Adipocyte (in vitro differentiated cells): ENCODE measurements at regions not wholly inside any gene's neighbourhood (a gene's known extent, or its start where the extent isn't known, plus 50 kb on each side); places are given as distances from the start of the nearest gene placed in this dataset.

Experiments
- DNase-seq: peaks from one replicate; pipeline ENCODE4 v3.0.0-alpha.2; 2015; ENCODE audit warnings: low read depth
- H3K27me3 ChIP-seq: replicated peaks from 2 replicates; pipeline ENCODE4 v1.7.0; 2013; ENCODE audit warnings: mild to moderate bottlenecking, low read length, moderate library complexity; ENCODE audit not compliant: control insufficient read depth, insufficient read depth
- H3K36me3 ChIP-seq: 2 replicates; pipeline ENCODE4 v1.7.0; 2013; ENCODE audit warnings: low read length, mild to moderate bottlenecking, moderate library complexity; ENCODE audit not compliant: control insufficient read depth, insufficient read depth, severe bottlenecking
- H3K4me1 ChIP-seq: 2 replicates; pipeline ENCODE4 v1.7.0; 2013; ENCODE audit warnings: mild to moderate bottlenecking, low read length, moderate library complexity; ENCODE audit not compliant: control insufficient read depth, insufficient read depth
- H3K4me3 ChIP-seq: 2 replicates; pipeline ENCODE4 v1.7.0; 2013; ENCODE audit warnings: mild to moderate bottlenecking, low read length, moderate library complexity
- H3K9ac ChIP-seq: 2 replicates; pipeline ENCODE4 v1.7.0; 2013; ENCODE audit warnings: mild to moderate bottlenecking, low read length, moderate library complexity
- H3K9me3 ChIP-seq: 2 replicates; pipeline ENCODE4 v1.7.0; 2013; ENCODE audit warnings: mild to moderate bottlenecking, low read length, moderate library complexity; ENCODE audit not compliant: control insufficient read depth

- no peak for DNase-seq
- Histone ChIP-seq H3K36me3 (no peaks in the 10 kb centered on the region), H3K4me3 (no peak overlapping the region), H3K4me1 (no peaks in the 10 kb centered on the region), H3K9ac (no peak overlapping the region), H3K9me3 (no peaks in the 10 kb centered on the region), H3K27me3 (peaks cover 4% of the 10 kb centered on the region)
Measured at GRCh38 chr17:70230850-70231640, 61.7 kb downstream of the KCNJ2 start.

- DNase-seq: no peak
- no peaks in the 10 kb centered on the region for H3K9me3 ChIP-seq
- no peak overlapping the region for H3K9ac ChIP-seq
- peaks cover 4% of the 10 kb centered on the region for H3K27me3 ChIP-seq
- H3K4me3 ChIP-seq: no peak overlapping the region
- no peaks in the 10 kb centered on the region for H3K36me3 ChIP-seq
- no peaks in the 10 kb centered on the region for H3K4me1 ChIP-seq
Measured at GRCh38 chr17:70232466-70232865, 63.1 kb downstream of the KCNJ2 start.

- Histone ChIP-seq H3K4me1 (no peaks in the 10 kb centered on the region), H3K9me3 (no peaks in the 10 kb centered on the region), H3K9ac (no peak overlapping the region), H3K4me3 (no peak overlapping the region), H3K27me3 (no peaks in the 10 kb centered on the region), H3K36me3 (no peaks in the 10 kb centered on the region)
- no peak for DNase-seq
Measured at GRCh38 chr17:70235252-70235651, 65.9 kb downstream of the KCNJ2 start.

- H3K4me3 ChIP-seq: no peak overlapping the region
- H3K9ac ChIP-seq: no peak overlapping the region
- no peak for DNase-seq
- H3K9me3 ChIP-seq: no peaks in the 10 kb centered on the region
- H3K4me1 ChIP-seq: peaks cover 7% of the 10 kb centered on the region
- no peaks in the 10 kb centered on the region for H3K36me3 ChIP-seq
- H3K27me3 ChIP-seq: no peaks in the 10 kb centered on the region
Measured at GRCh38 chr17:70238228-70238627, 68.9 kb downstream of the KCNJ2 start.

GRCh38 chr17:70238646-70239045 lies 69.3 kb downstream of the KCNJ2 start:
- Histone ChIP-seq H3K27me3 (no peaks in the 10 kb centered on the region), H3K9me3 (no peaks in the 10 kb centered on the region), H3K9ac (no peak overlapping the region), H3K36me3 (no peaks in the 10 kb centered on the region), H3K4me3 (no peak overlapping the region), H3K4me1 (peaks cover 8% of the 10 kb centered on the region)
- DNase-seq: no peak

- H3K4me3 ChIP-seq: no peak overlapping the region
- H3K36me3 ChIP-seq: no peaks in the 10 kb centered on the region
- no peak for DNase-seq
- H3K9me3 ChIP-seq: no peaks in the 10 kb centered on the region
- no peak overlapping the region for H3K9ac ChIP-seq
- H3K27me3 ChIP-seq: peaks cover 3% of the 10 kb centered on the region
- H3K4me1 ChIP-seq: peaks cover 8% of the 10 kb centered on the region
Measured at GRCh38 chr17:70239391-70239826, 70.1 kb downstream of the KCNJ2 start.

- H3K4me1 ChIP-seq: peaks cover 8% of the 10 kb centered on the region
- no peak for DNase-seq
- no peak overlapping the region for H3K4me3 ChIP-seq
- peaks cover 5% of the 10 kb centered on the region for H3K27me3 ChIP-seq
- H3K36me3 ChIP-seq: no peaks in the 10 kb centered on the region
- no peak overlapping the region for H3K9ac ChIP-seq
- no peaks in the 10 kb centered on the region for H3K9me3 ChIP-seq
Measured at GRCh38 chr17:70241071-70241470, 71.7 kb downstream of the KCNJ2 start.

GRCh38 chr17:70242781-70243437 lies 73.6 kb downstream of the KCNJ2 start:
- no peak overlapping the region for H3K9ac ChIP-seq
- DNase-seq: no peak
- H3K27me3 ChIP-seq: peaks cover 5% of the 10 kb centered on the region
- no peaks in the 10 kb centered on the region for H3K36me3 ChIP-seq
- peaks cover 4% of the 10 kb centered on the region for H3K9me3 ChIP-seq
- no peak overlapping the region for H3K4me3 ChIP-seq
- H3K4me1 ChIP-seq: peaks cover 8% of the 10 kb centered on the region

GRCh38 chr17:70251706-70252105 lies 82.4 kb downstream of the KCNJ2 start:
- H3K4me3 ChIP-seq: no peak overlapping the region
- H3K9me3 ChIP-seq: peaks cover 11% of the 10 kb centered on the region
- H3K4me1 ChIP-seq: peaks cover 7% of the 10 kb centered on the region
- no peak for DNase-seq
- no peaks in the 10 kb centered on the region for H3K27me3 ChIP-seq
- H3K36me3 ChIP-seq: no peaks in the 10 kb centered on the region
- H3K9ac ChIP-seq: no peak overlapping the region

GRCh38 chr17:70254735-70255460 lies 85.6 kb downstream of the KCNJ2 start:
- no peaks in the 10 kb centered on the region for H3K36me3 ChIP-seq
- H3K9ac ChIP-seq: no peak overlapping the region
- no peak overlapping the region for H3K4me3 ChIP-seq
- no peak for DNase-seq
- no peaks in the 10 kb centered on the region for H3K27me3 ChIP-seq
- H3K9me3 ChIP-seq: no peaks in the 10 kb centered on the region
- peaks cover 7% of the 10 kb centered on the region for H3K4me1 ChIP-seq

- no peak for DNase-seq
- H3K27me3 ChIP-seq: no peaks in the 10 kb centered on the region
- no peak overlapping the region for H3K9ac ChIP-seq
- no peaks in the 10 kb centered on the region for H3K36me3 ChIP-seq
- H3K4me1 ChIP-seq: peaks cover 1% of the 10 kb centered on the region
- no peaks in the 10 kb centered on the region for H3K9me3 ChIP-seq
- H3K4me3 ChIP-seq: no peak overlapping the region
Measured at GRCh38 chr17:70256751-70257150, 87.4 kb downstream of the KCNJ2 start.
